Astrocyte (in vitro differentiated cells and primary cell): ENCODE measurements at regions not wholly inside any gene's neighbourhood (a gene's known extent, or its start where the extent isn't known, plus 50 kb on each side); places are given as distances from the start of the nearest gene placed in this dataset.
A peak's percentile ranks its signal among the peaks of the same experiment; 100 is the strongest.

ENCODE experiments used
- DNase-seq: peaks from one replicate; pipeline ENCODE4 v3.0.0-alpha.2; 2010; ENCODE audit warnings: low read depth
- FAIRE-seq: peaks from 2 replicates; lab custom pipeline; 2011; peaks lifted over from hg19 to GRCh38; lab: Jason Lieb, UNC
- H2AFZ ChIP-seq: 2 replicates; pipeline ENCODE4 v1.6.0; 2012; ENCODE audit warnings: low read depth, low read length, inconsistent platforms
- H3K27ac ChIP-seq: 2 replicates; pipeline ENCODE4 v1.5.1; 2011; ENCODE audit warnings: low read depth, low read length, inconsistent platforms
- H3K27me3 ChIP-seq: 2 replicates; pipeline ENCODE4 v1.6.0; 2011; ENCODE audit warnings: low read length, inconsistent platforms; ENCODE audit not compliant: insufficient read depth
- H3K36me3 ChIP-seq: 2 replicates; pipeline ENCODE4 v1.5.1; 2011; ENCODE audit warnings: low read length, inconsistent platforms; ENCODE audit not compliant: insufficient read depth
- H3K4me1 ChIP-seq: 2 replicates; pipeline ENCODE4 v1.5.1; 2011; ENCODE audit warnings: low read length, inconsistent platforms; ENCODE audit not compliant: insufficient read depth
- H3K4me2 ChIP-seq: 2 replicates; pipeline ENCODE4 v1.6.0; 2012; ENCODE audit warnings: low read length, inconsistent platforms
- H3K4me3 ChIP-seq: 2 replicates; pipeline ENCODE4 v1.5.1; 2011; ENCODE audit warnings: low read depth, mild to moderate bottlenecking, low read length, inconsistent platforms; ENCODE audit not compliant: insufficient read depth
- H3K79me2 ChIP-seq: 2 replicates; pipeline ENCODE4 v1.6.0; 2012; ENCODE audit warnings: mild to moderate bottlenecking, low read length, inconsistent platforms; ENCODE audit not compliant: insufficient read depth
- H3K9ac ChIP-seq: 2 replicates; pipeline ENCODE4 v1.6.0; 2012; ENCODE audit warnings: mild to moderate bottlenecking, low read length, inconsistent platforms
- H3K9me3 ChIP-seq: 2 replicates; pipeline ENCODE4 v1.5.1; 2012; ENCODE audit warnings: low read depth, mild to moderate bottlenecking, low read length, inconsistent platforms; ENCODE audit not compliant: insufficient read depth
- H4K20me1 ChIP-seq: 2 replicates; pipeline ENCODE4 v1.6.0; 2012; ENCODE audit warnings: low read length, inconsistent platforms; ENCODE audit not compliant: insufficient read depth
- H3K27ac Mint-ChIP-seq: one replicate; pipeline ENCODE4 v1.8.0; 2021; ENCODE audit warnings: mild to moderate bottlenecking, mixed read lengths; ENCODE audit not compliant: unreplicated experiment
- H3K27me3 Mint-ChIP-seq: one replicate; pipeline ENCODE4 v1.8.0; 2021; ENCODE audit warnings: low read depth, mixed read lengths; ENCODE audit not compliant: unreplicated experiment
- H3K36me3 Mint-ChIP-seq: one replicate; pipeline ENCODE4 v1.8.0; 2021; ENCODE audit warnings: low read depth, mixed read lengths; ENCODE audit not compliant: unreplicated experiment
- H3K4me1 Mint-ChIP-seq: one replicate; pipeline ENCODE4 v1.8.0; 2021; ENCODE audit warnings: low read depth, mixed read lengths; ENCODE audit not compliant: unreplicated experiment
- H3K4me3 Mint-ChIP-seq: one replicate; pipeline ENCODE4 v1.8.0; 2021; ENCODE audit warnings: mild to moderate bottlenecking, moderate library complexity, mixed read lengths; ENCODE audit not compliant: unreplicated experiment
- H3K9me3 Mint-ChIP-seq: one replicate; pipeline ENCODE4 v1.8.0; 2021; ENCODE audit warnings: mild to moderate bottlenecking, mixed read lengths; ENCODE audit not compliant: unreplicated experiment
- EZH2 ChIP-seq: IDR thresholded peaks from 2 replicates; pipeline ENCODE4 v1.6.1; 2012; ENCODE audit warnings: mild to moderate bottlenecking, low read length, inconsistent platforms; ENCODE audit not compliant: insufficient read depth
- TF ChIP-seq, protein P1 (sequence below): IDR thresholded peaks from 2 replicates; pipeline ENCODE4 v1.5.1; 2011; ENCODE audit warnings: low read depth, mild to moderate bottlenecking, inconsistent platforms, low read length, moderate library complexity; ENCODE audit not compliant: insufficient read depth

DNA sequence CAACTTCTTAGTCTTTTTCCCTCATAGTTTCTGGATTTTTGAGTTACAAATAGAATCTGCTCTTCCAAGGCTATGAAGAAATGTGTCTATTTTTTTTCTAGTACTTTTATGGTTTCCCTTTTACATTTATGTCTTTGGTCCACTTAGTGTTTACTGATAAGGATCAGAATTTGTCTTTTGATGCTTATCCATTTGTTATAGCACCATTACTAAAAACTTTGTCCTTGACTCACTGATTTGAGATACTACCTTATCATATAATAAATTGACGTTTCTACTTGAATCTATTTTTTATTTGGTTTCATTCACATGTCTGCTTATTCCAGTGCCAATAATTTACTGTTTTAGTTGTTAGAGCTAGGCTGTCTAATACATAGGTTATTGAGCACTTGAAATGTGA lies 161.1 kb upstream of the DPYD start:
- no peaks in the 10 kb centered on the region for H4K20me1 ChIP-seq
- H3K4me1 ChIP-seq: peaks cover 7% of the 10 kb centered on the region
- no peak overlapping the region for H3K27ac ChIP-seq
- Mint-ChIP-seq H3K9me3 (no peaks in the 10 kb centered on the region), H3K4me3 (no peak overlapping the region), H3K36me3 (no peaks in the 10 kb centered on the region), H3K27me3 (no peaks in the 10 kb centered on the region), H3K4me1 (peaks cover 38% of the 10 kb centered on the region), H3K27ac (no peak overlapping the region)
- DNase-seq (no peak), FAIRE-seq (peak; percentile 17)
- no peaks in the 10 kb centered on the region for H3K36me3 ChIP-seq
- H3K27me3 ChIP-seq: no peaks in the 10 kb centered on the region
- H3K79me2 ChIP-seq: no peaks in the 10 kb centered on the region
- no peak overlapping the region for H2AFZ ChIP-seq
- no peak overlapping the region for H3K4me2 ChIP-seq
- no peak overlapping the region for H3K4me3 ChIP-seq
- H3K9me3 ChIP-seq: no peaks in the 10 kb centered on the region
- no peak overlapping the region for H3K9ac ChIP-seq
- no peak for TF ChIP-seq EZH2
- TF ChIP-seq, protein P1, sequence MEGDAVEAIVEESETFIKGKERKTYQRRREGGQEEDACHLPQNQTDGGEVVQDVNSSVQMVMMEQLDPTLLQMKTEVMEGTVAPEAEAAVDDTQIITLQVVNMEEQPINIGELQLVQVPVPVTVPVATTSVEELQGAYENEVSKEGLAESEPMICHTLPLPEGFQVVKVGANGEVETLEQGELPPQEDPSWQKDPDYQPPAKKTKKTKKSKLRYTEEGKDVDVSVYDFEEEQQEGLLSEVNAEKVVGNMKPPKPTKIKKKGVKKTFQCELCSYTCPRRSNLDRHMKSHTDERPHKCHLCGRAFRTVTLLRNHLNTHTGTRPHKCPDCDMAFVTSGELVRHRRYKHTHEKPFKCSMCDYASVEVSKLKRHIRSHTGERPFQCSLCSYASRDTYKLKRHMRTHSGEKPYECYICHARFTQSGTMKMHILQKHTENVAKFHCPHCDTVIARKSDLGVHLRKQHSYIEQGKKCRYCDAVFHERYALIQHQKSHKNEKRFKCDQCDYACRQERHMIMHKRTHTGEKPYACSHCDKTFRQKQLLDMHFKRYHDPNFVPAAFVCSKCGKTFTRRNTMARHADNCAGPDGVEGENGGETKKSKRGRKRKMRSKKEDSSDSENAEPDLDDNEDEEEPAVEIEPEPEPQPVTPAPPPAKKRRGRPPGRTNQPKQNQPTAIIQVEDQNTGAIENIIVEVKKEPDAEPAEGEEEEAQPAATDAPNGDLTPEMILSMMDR: no peak

DNA sequence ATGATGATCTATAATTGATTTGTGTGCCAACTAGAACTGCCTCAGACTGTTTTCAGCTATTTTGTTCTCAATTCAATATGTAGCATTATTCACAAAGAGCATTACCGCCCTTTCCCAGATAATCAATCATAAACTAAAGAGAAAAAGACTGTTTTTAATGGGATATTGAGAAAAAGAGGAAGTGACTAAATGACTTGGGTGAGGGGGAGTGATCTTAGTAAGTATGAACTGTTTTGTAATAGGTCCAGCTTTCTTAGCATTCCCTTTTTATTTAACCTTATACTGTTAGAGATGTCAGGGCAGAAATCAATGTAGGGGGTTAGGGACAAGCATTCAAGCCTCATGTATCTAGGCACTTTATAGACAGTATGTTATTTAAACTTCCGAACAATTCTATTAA lies 157.8 kb upstream of the DPYD start:
- Mint-ChIP-seq H3K4me1 (peaks cover 19% of the 10 kb centered on the region), H3K27me3 (no peaks in the 10 kb centered on the region), H3K27ac (peak overlapping the region; percentile 75), H3K36me3 (no peaks in the 10 kb centered on the region), H3K4me3 (no peak overlapping the region), H3K9me3 (no peaks in the 10 kb centered on the region)
- Histone ChIP-seq H3K4me2 (no peak overlapping the region), H2AFZ (no peak overlapping the region), H3K36me3 (no peaks in the 10 kb centered on the region), H3K9ac (no peak overlapping the region), H3K27ac (no peak overlapping the region), H3K27me3 (no peaks in the 10 kb centered on the region), H4K20me1 (no peaks in the 10 kb centered on the region), H3K79me2 (no peaks in the 10 kb centered on the region), H3K9me3 (no peaks in the 10 kb centered on the region), H3K4me1 (no peaks in the 10 kb centered on the region), H3K4me3 (no peak overlapping the region)
- FAIRE-seq (no peak), DNase-seq (peak; percentile 18)
- TF ChIP-seq, protein P1: no peak
- no peak for TF ChIP-seq EZH2

- no peak overlapping the region for H3K4me3 ChIP-seq
- no peaks in the 10 kb centered on the region for H3K9me3 ChIP-seq
- Mint-ChIP-seq H3K4me3 (no peak overlapping the region), H3K27ac (peak overlapping the region; percentile 73), H3K27me3 (no peaks in the 10 kb centered on the region), H3K4me1 (peaks cover 16% of the 10 kb centered on the region), H3K36me3 (no peaks in the 10 kb centered on the region), H3K9me3 (no peaks in the 10 kb centered on the region)
- H2AFZ ChIP-seq: no peak overlapping the region
- no peaks in the 10 kb centered on the region for H3K27me3 ChIP-seq
- H3K4me2 ChIP-seq: no peak overlapping the region
- no peaks in the 10 kb centered on the region for H4K20me1 ChIP-seq
- no peak overlapping the region for H3K9ac ChIP-seq
- H3K36me3 ChIP-seq: no peaks in the 10 kb centered on the region
- TF ChIP-seq, protein P1: no peak
- TF ChIP-seq EZH2: no peak
- H3K4me1 ChIP-seq: no peaks in the 10 kb centered on the region
- H3K27ac ChIP-seq: no peak overlapping the region
- peak; percentile 17 for FAIRE-seq
- H3K79me2 ChIP-seq: no peaks in the 10 kb centered on the region
- peak; percentile 9 for DNase-seq
Measured at GRCh38 chr1:98077691-98078090, 156.9 kb upstream of the DPYD start.
